ENCODE measurements at regions not wholly inside any gene's neighbourhood (a gene's known extent, or its start where the extent isn't known, plus 50 kb on each side); places are given as distances from the start of the nearest gene placed in this dataset.

GRCh38 chr11:98195300-98195699 lies 825.4 kb upstream of the CNTN5 start:
- Histone ChIP-seq H3K4me2 (no peak overlapping the region), H3K27ac (no peak overlapping the region)
- intact Hi-C loops (cut with micrococcal nuclease; ENCODE audit: unreplicated experiment), result no loop called here

GRCh38 chr11:98207086-98207485 lies 813.7 kb upstream of the CNTN5 start:
- intact Hi-C loops (cut with micrococcal nuclease; ENCODE audit: unreplicated experiment), result no loop called here
- BruUV-seq (replicated peaks), result no TSS peak
- CTCF ChIA-PET, result no interaction called here
- no peaks in the 10 kb centered on the region for H3K27me3 ChIP-seq (ENCODE audit: insufficient read depth, low read depth)
- no peaks in the 10 kb centered on the region for H3K9me3 ChIP-seq (ENCODE audit: insufficient read depth, low read depth)
- H3K4me3 ChIP-seq, result no peak overlapping the region
- no peaks in the 10 kb centered on the region for H4K20me1 ChIP-seq (ENCODE audit: insufficient read depth)
- H3K36me3 ChIP-seq (ENCODE audit: low read depth), result no peaks in the 10 kb centered on the region
- TF ChIP-seq, protein P1, sequence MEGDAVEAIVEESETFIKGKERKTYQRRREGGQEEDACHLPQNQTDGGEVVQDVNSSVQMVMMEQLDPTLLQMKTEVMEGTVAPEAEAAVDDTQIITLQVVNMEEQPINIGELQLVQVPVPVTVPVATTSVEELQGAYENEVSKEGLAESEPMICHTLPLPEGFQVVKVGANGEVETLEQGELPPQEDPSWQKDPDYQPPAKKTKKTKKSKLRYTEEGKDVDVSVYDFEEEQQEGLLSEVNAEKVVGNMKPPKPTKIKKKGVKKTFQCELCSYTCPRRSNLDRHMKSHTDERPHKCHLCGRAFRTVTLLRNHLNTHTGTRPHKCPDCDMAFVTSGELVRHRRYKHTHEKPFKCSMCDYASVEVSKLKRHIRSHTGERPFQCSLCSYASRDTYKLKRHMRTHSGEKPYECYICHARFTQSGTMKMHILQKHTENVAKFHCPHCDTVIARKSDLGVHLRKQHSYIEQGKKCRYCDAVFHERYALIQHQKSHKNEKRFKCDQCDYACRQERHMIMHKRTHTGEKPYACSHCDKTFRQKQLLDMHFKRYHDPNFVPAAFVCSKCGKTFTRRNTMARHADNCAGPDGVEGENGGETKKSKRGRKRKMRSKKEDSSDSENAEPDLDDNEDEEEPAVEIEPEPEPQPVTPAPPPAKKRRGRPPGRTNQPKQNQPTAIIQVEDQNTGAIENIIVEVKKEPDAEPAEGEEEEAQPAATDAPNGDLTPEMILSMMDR (conservative IDR thresholded peaks at IDR 0.05), result no peak
- no peak for TF ChIP-seq EZH2 (IDR thresholded peaks at IDR 0.05; ENCODE audit: low read depth)
- peaks cover 6% of the 10 kb centered on the region; the same call in 1 of the 2 replicates for H3K9me2 ChIP-seq (ENCODE audit: insufficient read depth)
- no peak overlapping the region for H3K4me2 ChIP-seq
- POLR2A ChIA-PET (ENCODE audit: unreplicated experiment), result no interaction called here
- no peak for DNase-seq
- H3K79me2 ChIP-seq (ENCODE audit: low read depth), result no peaks in the 10 kb centered on the region
- no peaks in the 10 kb centered on the region for H3K4me1 ChIP-seq (replicated peaks; ENCODE audit: insufficient read depth)
- no peaks in the 10 kb centered on the region for H3F3A ChIP-seq (ENCODE audit: insufficient read depth, low read depth)
- no peak overlapping the region for H2AFZ ChIP-seq
- no peak overlapping the region for H3K27ac ChIP-seq

More at GRCh38 chr11:98195300-98195699, 825.4 kb upstream of the CNTN5 start:
- BruUV-seq (replicated peaks), result no TSS peak
- no peaks in the 10 kb centered on the region for H4K20me1 ChIP-seq (ENCODE audit: insufficient read depth)
- TF ChIP-seq, protein P1 (conservative IDR thresholded peaks at IDR 0.05), result no peak
- no peak for TF ChIP-seq EZH2 (IDR thresholded peaks at IDR 0.05; ENCODE audit: low read depth)
- ChIA-PET POLR2A (ENCODE audit: unreplicated experiment) (no interaction called here), CTCF (no interaction called here)
- peak in 1 of 2 experiments; percentile 1 for DNase-seq
- H3K79me2 ChIP-seq (ENCODE audit: low read depth), result no peaks in the 10 kb centered on the region
- no peaks in the 10 kb centered on the region for H3K27me3 ChIP-seq (ENCODE audit: insufficient read depth, low read depth)
- H3F3A ChIP-seq (ENCODE audit: insufficient read depth, low read depth), result no peaks in the 10 kb centered on the region
- no peaks in the 10 kb centered on the region for H3K4me1 ChIP-seq (replicated peaks; ENCODE audit: insufficient read depth)
- H2AFZ ChIP-seq, result no peak overlapping the region
- no peaks in the 10 kb centered on the region for H3K9me3 ChIP-seq (ENCODE audit: insufficient read depth, low read depth)
- no peaks in the 10 kb centered on the region for H3K9me2 ChIP-seq (ENCODE audit: insufficient read depth)
- no peaks in the 10 kb centered on the region for H3K36me3 ChIP-seq (ENCODE audit: low read depth)
- H3K4me3 ChIP-seq, result no peak overlapping the region

GRCh38 chr11:98227278-98227677 lies 793.5 kb upstream of the CNTN5 start:
- H4K20me1 ChIP-seq (ENCODE audit: insufficient read depth), result 0 out of 2 replicates have a peak, but pooled peaks cover under 1% of the 10 kb centered on the region
- H3K9me3 ChIP-seq (ENCODE audit: insufficient read depth, low read depth), result no peaks in the 10 kb centered on the region; the same call in 1 of the 2 replicates
- H2AFZ ChIP-seq, result no peak overlapping the region
- no TSS peak for BruUV-seq (replicated peaks)
- no peaks in the 10 kb centered on the region for H3K4me1 ChIP-seq (replicated peaks; ENCODE audit: insufficient read depth)
- H3K27ac ChIP-seq, result no peak overlapping the region
- no peak overlapping the region for H3K4me3 ChIP-seq
- no peak overlapping the region for H3K4me2 ChIP-seq
- no peak for TF ChIP-seq EZH2 (IDR thresholded peaks at IDR 0.05; ENCODE audit: low read depth)
- TF ChIP-seq, protein P1 (conservative IDR thresholded peaks at IDR 0.05), result no peak
- H3K27me3 ChIP-seq (ENCODE audit: insufficient read depth, low read depth), result no peaks in the 10 kb centered on the region
- CTCF ChIA-PET, result no interaction called here
- H3K9me2 ChIP-seq (ENCODE audit: insufficient read depth), result no peaks in the 10 kb centered on the region
- H3K36me3 ChIP-seq (ENCODE audit: low read depth), result no peaks in the 10 kb centered on the region
- no peak for DNase-seq
- intact Hi-C loops (cut with micrococcal nuclease; ENCODE audit: unreplicated experiment), result no loop called here
- POLR2A ChIA-PET (ENCODE audit: unreplicated experiment), result no interaction called here
- H3K79me2 ChIP-seq (ENCODE audit: low read depth), result no peaks in the 10 kb centered on the region
- no peaks in the 10 kb centered on the region for H3F3A ChIP-seq (ENCODE audit: insufficient read depth, low read depth)

Measured in PC-9 (cell line).